Activated naive CD8-positive, alpha-beta T cell treated with anti-CD3 and anti-CD28 coated beads, Interleukin-2, amount 50 U/mL, for 16 hours (primary cell): ENCODE measurements at regions not wholly inside any gene's neighbourhood (a gene's known extent, or its start where the extent isn't known, plus 50 kb on each side); places are given as distances from the start of the nearest gene placed in this dataset.

Experiments
- DNase-seq: peaks from one replicate; pipeline ENCODE4 v3.0.0-alpha.2; 2020; ENCODE audit warnings: low read depth, low spot score

- no peak for DNase-seq
These were observed 670.3 kb downstream of the TLE4 start for GRCh38 chr9:80242022-80242421.

- DNase-seq = no peak
These were observed 664.0 kb downstream of the TLE4 start for GRCh38 chr9:80235752-80236151.

GRCh38 chr9:80233906-80234305, 662.1 kb downstream of the TLE4 start:
- DNase-seq = no peak

GRCh38 chr9:80233102-80233843, 661.5 kb downstream of the TLE4 start:
- no peak for DNase-seq

- no peak for DNase-seq
These were observed 659.8 kb downstream of the TLE4 start for GRCh38 chr9:80231318-80232236.

GRCh38 chr9:80223897-80224296, 652.1 kb downstream of the TLE4 start:
- DNase-seq = no peak

GRCh38 chr9:80222466-80223169, 650.9 kb downstream of the TLE4 start:
- DNase-seq = no peak

- DNase-seq = no peak
These were observed 646.6 kb downstream of the TLE4 start for GRCh38 chr9:80218328-80218727.

GRCh38 chr9:80213613-80214012, 641.8 kb downstream of the TLE4 start:
- no peak for DNase-seq

GRCh38 chr9:80208696-80209095, 636.9 kb downstream of the TLE4 start:
- no peak for DNase-seq

- DNase-seq = no peak
These were observed 632.3 kb downstream of the TLE4 start for GRCh38 chr9:80204054-80204453.

GRCh38 chr9:80197661-80198060, 625.9 kb downstream of the TLE4 start:
- no peak for DNase-seq

- DNase-seq = no peak
These were observed 619.3 kb downstream of the TLE4 start for GRCh38 chr9:80191108-80191507.

GRCh38 chr9:80188579-80188978, 616.8 kb downstream of the TLE4 start:
- no peak for DNase-seq

GRCh38 chr9:80185112-80185738, 613.5 kb downstream of the TLE4 start:
- DNase-seq = no peak

- no peak for DNase-seq
These were observed 606.2 kb downstream of the TLE4 start for GRCh38 chr9:80177949-80178480.

GRCh38 chr9:80175286-80176150, 603.8 kb downstream of the TLE4 start:
- DNase-seq = no peak

- no peak for DNase-seq
These were observed 592.1 kb downstream of the TLE4 start for GRCh38 chr9:80163889-80164288.

GRCh38 chr9:80158554-80159170, 586.9 kb downstream of the TLE4 start:
- DNase-seq = no peak

GRCh38 chr9:80158131-80158530, 586.4 kb downstream of the TLE4 start:
- no peak for DNase-seq
